ENCODE measurements at regions not wholly inside any gene's neighbourhood (a gene's known extent, or its start where the extent isn't known, plus 50 kb on each side); places are given as distances from the start of the nearest gene placed in this dataset.

DNA sequence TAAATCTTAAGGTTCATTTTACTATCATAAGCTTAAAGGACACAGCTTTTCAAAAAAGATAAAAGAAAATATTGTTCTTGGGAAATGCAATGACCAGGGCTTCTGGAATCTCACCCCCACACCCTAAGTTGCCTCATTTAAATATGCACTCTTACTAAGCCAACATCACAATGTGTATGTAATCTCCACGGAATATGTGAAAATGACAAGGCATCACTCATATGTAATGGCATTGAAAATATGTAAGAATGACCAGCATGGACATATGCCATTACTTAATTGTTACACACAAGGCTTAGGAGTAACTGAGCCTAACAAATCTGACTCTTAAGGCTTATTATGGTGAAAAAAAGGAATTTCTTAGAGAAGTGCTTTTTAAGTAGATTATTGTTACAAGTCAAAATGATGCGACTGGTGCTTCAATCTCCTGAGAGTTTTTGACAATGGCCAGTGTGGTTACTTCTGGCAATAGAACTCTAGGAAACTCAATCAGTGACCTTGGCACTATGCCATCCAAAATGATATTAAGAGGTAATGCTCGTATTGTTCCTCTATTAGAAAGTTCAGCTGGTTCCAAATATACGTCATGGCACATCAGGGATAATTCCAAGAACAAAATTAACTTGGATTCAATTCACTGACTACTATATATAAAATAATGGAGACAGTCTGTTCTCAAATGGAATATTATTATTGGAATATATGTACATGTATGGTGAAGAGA lies 290.0 kb upstream of the PLSCR5 start:
- H3K4me2 ChIP-seq (ENCODE audit: low read length) = no peak overlapping the region
- ChIA-PET CTCF (ENCODE audit: unreplicated experiment) (no interaction called here), POLR2A (no interaction called here)
- H3K9me2 ChIP-seq (ENCODE audit: insufficient read depth, low read length) = no peaks in the 10 kb centered on the region
- H3K36me3 ChIP-seq (ENCODE audit: insufficient read depth, low read length) = no peaks in the 10 kb centered on the region
- no peaks in the 10 kb centered on the region for H3K9me3 ChIP-seq (ENCODE audit: low read length)
- H3K79me2 ChIP-seq (ENCODE audit: insufficient read depth, low read depth, low read length) = no peaks in the 10 kb centered on the region
- H4K20me1 ChIP-seq (ENCODE audit: insufficient read depth, low read length) = no peaks in the 10 kb centered on the region
- no peaks in the 10 kb centered on the region for H3K4me1 ChIP-seq (ENCODE audit: insufficient read depth, low read length, poor library complexity, severe bottlenecking)
- TF ChIP-seq CTCF (conservative IDR thresholded peaks at IDR 0.05; ENCODE audit: low read length) (no peak), EZH2phosphoT487 (IDR thresholded peaks at IDR 0.05; ENCODE audit: borderline replicate concordance, low read depth, low read length) (no peak)
- no peak overlapping the region for H3K27ac ChIP-seq (ENCODE audit: low read depth, low read length, poor library complexity, severe bottlenecking)
- intact Hi-C loops (cut with micrococcal nuclease; ENCODE audit: unreplicated experiment) = no loop called here
- no TSS peak for BruUV-seq (replicated peaks)
- no peak overlapping the region for H3K4me3 ChIP-seq (ENCODE audit: low read depth, low read length, poor library complexity, severe bottlenecking)
- H2AFZ ChIP-seq (ENCODE audit: low read length) = no peak overlapping the region
- no peak for DNase-seq (ENCODE audit: low spot score)

DNA sequence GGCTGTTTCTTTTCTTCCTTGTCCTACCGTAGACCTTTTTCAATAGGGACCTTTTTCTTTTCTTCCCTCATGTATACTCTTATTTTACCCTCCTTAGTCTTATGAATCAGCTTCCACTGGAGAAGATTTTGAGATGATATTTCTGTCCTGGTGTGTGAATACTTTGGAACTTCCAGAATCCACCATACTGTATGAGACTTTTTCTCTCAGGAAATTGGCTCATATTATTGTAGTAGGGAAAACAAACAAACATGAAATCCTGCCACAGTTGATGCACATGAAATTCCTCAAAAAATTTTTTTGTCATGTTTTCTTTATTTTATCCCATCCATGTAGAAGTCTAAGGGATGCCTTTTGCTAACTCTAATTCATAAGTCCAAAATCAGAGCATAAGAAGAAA lies 289.3 kb upstream of the PLSCR5 start:
- no peak overlapping the region for H2AFZ ChIP-seq (ENCODE audit: low read length)
- H4K20me1 ChIP-seq (ENCODE audit: insufficient read depth, low read length) = no peaks in the 10 kb centered on the region; the same call in 1 of the 2 replicates
- H3K36me3 ChIP-seq (ENCODE audit: insufficient read depth, low read length) = no peaks in the 10 kb centered on the region
- no peak overlapping the region for H3K4me3 ChIP-seq (ENCODE audit: low read depth, low read length, poor library complexity, severe bottlenecking)
- H3K4me2 ChIP-seq (ENCODE audit: low read length) = no peak overlapping the region
- H3K9me2 ChIP-seq (ENCODE audit: insufficient read depth, low read length) = no peaks in the 10 kb centered on the region
- intact Hi-C loops (cut with micrococcal nuclease; ENCODE audit: unreplicated experiment) = no loop called here
- BruUV-seq (replicated peaks) = no TSS peak
- H3K79me2 ChIP-seq (ENCODE audit: insufficient read depth, low read depth, low read length) = no peaks in the 10 kb centered on the region
- no peak for DNase-seq (ENCODE audit: low spot score)
- no peak overlapping the region for H3K27ac ChIP-seq (ENCODE audit: low read depth, low read length, poor library complexity, severe bottlenecking)
- TF ChIP-seq CTCF (conservative IDR thresholded peaks at IDR 0.05; ENCODE audit: low read length) (no peak), EZH2phosphoT487 (IDR thresholded peaks at IDR 0.05; ENCODE audit: borderline replicate concordance, low read depth, low read length) (no peak)
- H3K9me3 ChIP-seq (ENCODE audit: low read length) = no peaks in the 10 kb centered on the region
- CTCF ChIA-PET (ENCODE audit: unreplicated experiment) = no interaction called here
- POLR2A ChIA-PET = no interaction called here
- no peaks in the 10 kb centered on the region for H3K4me1 ChIP-seq (ENCODE audit: insufficient read depth, low read length, poor library complexity, severe bottlenecking)

- H3K4me2 ChIP-seq (ENCODE audit: low read length) = no peak overlapping the region
- DNase-seq (ENCODE audit: low spot score) = no peak
- H3K4me1 ChIP-seq (ENCODE audit: insufficient read depth, low read length, poor library complexity, severe bottlenecking) = no peaks in the 10 kb centered on the region
- BruUV-seq (replicated peaks) = no TSS peak
- H3K27ac ChIP-seq (ENCODE audit: low read depth, low read length, poor library complexity, severe bottlenecking) = no peak overlapping the region
- intact Hi-C loops (cut with micrococcal nuclease; ENCODE audit: unreplicated experiment) = no loop called here
- ChIA-PET CTCF (ENCODE audit: unreplicated experiment) (no interaction called here), POLR2A (no interaction called here)
- TF ChIP-seq CTCF (conservative IDR thresholded peaks at IDR 0.05; ENCODE audit: low read length) (no peak), EZH2phosphoT487 (IDR thresholded peaks at IDR 0.05; ENCODE audit: borderline replicate concordance, low read depth, low read length) (no peak)
- H2AFZ ChIP-seq (ENCODE audit: low read length) = no peak overlapping the region
- no peaks in the 10 kb centered on the region for H3K36me3 ChIP-seq (ENCODE audit: insufficient read depth, low read length)
- H3K9me2 ChIP-seq (ENCODE audit: insufficient read depth, low read length) = no peaks in the 10 kb centered on the region
- H3K4me3 ChIP-seq (ENCODE audit: low read depth, low read length, poor library complexity, severe bottlenecking) = no peak overlapping the region
- H4K20me1 ChIP-seq (ENCODE audit: insufficient read depth, low read length) = no peaks in the 10 kb centered on the region; the same call in 1 of the 2 replicates
- H3K79me2 ChIP-seq (ENCODE audit: insufficient read depth, low read depth, low read length) = no peaks in the 10 kb centered on the region
- H3K9me3 ChIP-seq (ENCODE audit: low read length) = no peaks in the 10 kb centered on the region
Measured at GRCh38 chr3:146892041-146892440, 286.9 kb upstream of the PLSCR5 start.

Measured in OCI-LY7 (cell line).